Smooth muscle cell (in vitro differentiated cells): ENCODE measurements at regions not wholly inside any gene's neighbourhood (a gene's known extent, or its start where the extent isn't known, plus 50 kb on each side); places are given as distances from the start of the nearest gene placed in this dataset.

Experiments
- DNase-seq: peaks from one replicate; lab custom pipeline; 2025; ENCODE audit not compliant: unreplicated experiment; lab: John Stamatoyannopoulos, UW
- H2AFZ ChIP-seq: fragments of 200-600 bp; sonication (generic); 2 replicates; pipeline ENCODE4 v1.6.0; 2016; ENCODE audit warnings: antibody characterized with exemption, low read depth, mild to moderate bottlenecking
- H3F3A ChIP-seq: fragments of 200-600 bp; sonication (generic); 2 replicates; pipeline ENCODE4 v1.6.0; 2017; ENCODE audit warnings: antibody characterized with exemption, low read depth
- H3K27ac ChIP-seq: fragments of 200-600 bp; sonication (generic); 2 replicates; pipeline ENCODE4 v1.5.1; 2016; ENCODE audit warnings: low read depth, mild to moderate bottlenecking
- H3K27me3 ChIP-seq: fragments of 200-600 bp; sonication (generic); 2 replicates; pipeline ENCODE4 v1.6.1; 2016; ENCODE audit warnings: low read depth, mild to moderate bottlenecking
- H3K36me3 ChIP-seq: fragments of 200-600 bp; sonication (generic); 2 replicates; pipeline ENCODE4 v1.5.1; 2016; ENCODE audit warnings: low read depth
- H3K4me1 ChIP-seq: fragments of 200-600 bp; sonication (generic); 2 replicates; pipeline ENCODE4 v1.5.1; 2016; ENCODE audit warnings: low read depth
- H3K4me2 ChIP-seq: fragments of 200-600 bp; sonication (generic); 2 replicates; pipeline ENCODE4 v1.6.0; 2016; ENCODE audit warnings: mild to moderate bottlenecking
- H3K4me3 ChIP-seq: fragments of 200-600 bp; sonication (generic); 2 replicates; pipeline ENCODE4 v1.5.1; 2016; ENCODE audit warnings: mild to moderate bottlenecking
- H3K79me2 ChIP-seq: fragments of 200-600 bp; sonication (generic); 2 replicates; pipeline ENCODE4 v1.6.0; 2016; ENCODE audit warnings: low read depth, mild to moderate bottlenecking
- H3K9ac ChIP-seq: fragments of 200-600 bp; sonication (generic); 2 replicates; pipeline ENCODE4 v1.6.0; 2016; ENCODE audit warnings: low read depth
- H3K9me3 ChIP-seq: fragments of 200-600 bp; sonication (generic); replicated peaks from 2 replicates; pipeline ENCODE4 v1.5.1; 2016; ENCODE audit warnings: low read depth
- H4K20me1 ChIP-seq: fragments of 200-600 bp; sonication (generic); 2 replicates; pipeline ENCODE4 v1.6.0; 2016; ENCODE audit warnings: low read depth
- CTCF ChIP-seq: fragments of 200-600 bp; sonication (generic); IDR thresholded peaks from 2 replicates; pipeline ENCODE4 v1.5.1; 2017; ENCODE audit warnings: borderline replicate concordance, mild to moderate bottlenecking, antibody characterized with exemption; ENCODE audit not compliant: insufficient read depth, poor library complexity, severe bottlenecking
- WGBS: methylation state at CpG from one replicate; pipeline ENCODE4 v1.1.7; 2016; ENCODE audit warnings: low lambda C conversion rate; 5-methylcytosine and 5-hydroxymethylcytosine counted together

GRCh38 chr1:55318116-55318817 is 103.1 kb upstream of the USP24 start:
- H4K20me1 ChIP-seq = no peaks in the 10 kb centered on the region
- H3K27ac ChIP-seq = no peak overlapping the region
- DNase-seq = no peak
- H3K4me2 ChIP-seq = no peak overlapping the region
- no peaks in the 10 kb centered on the region for H3K9me3 ChIP-seq
- H3K4me1 ChIP-seq = no peaks in the 10 kb centered on the region
- no peaks in the 10 kb centered on the region for H3K36me3 ChIP-seq
- H3F3A ChIP-seq = no peaks in the 10 kb centered on the region
- H3K4me3 ChIP-seq = no peak overlapping the region
- no peaks in the 10 kb centered on the region for H3K27me3 ChIP-seq
- no peak for TF ChIP-seq CTCF
- H3K9ac ChIP-seq = no peak overlapping the region
- no peaks in the 10 kb centered on the region for H3K79me2 ChIP-seq
- no peak overlapping the region for H2AFZ ChIP-seq
- 92% methylated on average over 6 of the region's 6 CpGs for WGBS

GRCh38 chr1:55317673-55318072 is 102.5 kb upstream of the USP24 start:
- H3K79me2 ChIP-seq = no peaks in the 10 kb centered on the region
- H3K4me2 ChIP-seq = no peak overlapping the region
- no peaks in the 10 kb centered on the region for H3F3A ChIP-seq
- no peaks in the 10 kb centered on the region for H4K20me1 ChIP-seq
- WGBS = 92% methylated on average over 3 of the region's 3 CpGs
- H3K9me3 ChIP-seq = no peaks in the 10 kb centered on the region
- no peak overlapping the region for H3K9ac ChIP-seq
- H3K4me1 ChIP-seq = no peaks in the 10 kb centered on the region
- DNase-seq = no peak
- no peaks in the 10 kb centered on the region for H3K27me3 ChIP-seq
- no peak for TF ChIP-seq CTCF
- H3K27ac ChIP-seq = no peak overlapping the region
- H3K4me3 ChIP-seq = no peak overlapping the region
- no peak overlapping the region for H2AFZ ChIP-seq
- no peaks in the 10 kb centered on the region for H3K36me3 ChIP-seq

GRCh38 chr1:55316947-55317662 is 101.9 kb upstream of the USP24 start:
- Histone ChIP-seq H3K36me3 (no peaks in the 10 kb centered on the region), H3K9me3 (no peaks in the 10 kb centered on the region), H3F3A (no peaks in the 10 kb centered on the region), H3K27ac (no peak overlapping the region), H3K27me3 (no peaks in the 10 kb centered on the region), H4K20me1 (no peaks in the 10 kb centered on the region), H3K4me1 (no peaks in the 10 kb centered on the region), H3K79me2 (no peaks in the 10 kb centered on the region), H2AFZ (no peak overlapping the region), H3K4me2 (no peak overlapping the region), H3K4me3 (no peak overlapping the region), H3K9ac (no peak overlapping the region)
- no peak for DNase-seq
- TF ChIP-seq CTCF = no peak
- WGBS = 96% methylated on average over 7 of the region's 7 CpGs

GRCh38 chr1:55316502-55316901 is 101.3 kb upstream of the USP24 start:
- Histone ChIP-seq H3K9ac (no peak overlapping the region), H3F3A (no peaks in the 10 kb centered on the region), H3K4me2 (no peak overlapping the region), H4K20me1 (no peaks in the 10 kb centered on the region), H3K27me3 (no peaks in the 10 kb centered on the region), H3K36me3 (no peaks in the 10 kb centered on the region), H3K4me3 (no peak overlapping the region), H3K79me2 (no peaks in the 10 kb centered on the region), H3K27ac (no peak overlapping the region), H3K9me3 (no peaks in the 10 kb centered on the region), H3K4me1 (no peaks in the 10 kb centered on the region), H2AFZ (no peak overlapping the region)
- no peak for TF ChIP-seq CTCF
- 78% methylated on average over 4 of the region's 4 CpGs for WGBS
- DNase-seq = no peak
